Transverse colon (tissue), 4 donors: ENCODE measurements at regions not wholly inside any gene's neighbourhood (a gene's known extent, or its start where the extent isn't known, plus 50 kb on each side); places are given as distances from the start of the nearest gene placed in this dataset.

Experiments used
- POLR2AphosphoS5 ChIP-seq, 3 donors: sonication (generic); formaldehyde crosslinking; IDR thresholded peaks; one replicate each; pipeline ENCODE4 v1.6.1; 2016; ENCODE audit warnings: antibody characterized with exemption in 3 of 3
- TF ChIP-seq, protein P1 (sequence below), 5 experiments: fragments of 200-600 bp in 3 of 5; fragments of 450-650 bp in 2 of 5; sonication (generic) in 3 of 5; IDR thresholded peaks; 1 replicate in 2 of 5; 2 replicates in 3 of 5; pipeline ENCODE4 v1.5.1; 2016 to 2017; ENCODE audit warnings: antibody characterized with exemption in 5 of 5, inconsistent platforms in 3 of 5, mild to moderate bottlenecking in 2 of 5, moderate library complexity in 1 of 5

GRCh38 chr1:219413536-219413935 is 199.4 kb downstream of the ZC3H11B start:
- TF ChIP-seq, protein P1, sequence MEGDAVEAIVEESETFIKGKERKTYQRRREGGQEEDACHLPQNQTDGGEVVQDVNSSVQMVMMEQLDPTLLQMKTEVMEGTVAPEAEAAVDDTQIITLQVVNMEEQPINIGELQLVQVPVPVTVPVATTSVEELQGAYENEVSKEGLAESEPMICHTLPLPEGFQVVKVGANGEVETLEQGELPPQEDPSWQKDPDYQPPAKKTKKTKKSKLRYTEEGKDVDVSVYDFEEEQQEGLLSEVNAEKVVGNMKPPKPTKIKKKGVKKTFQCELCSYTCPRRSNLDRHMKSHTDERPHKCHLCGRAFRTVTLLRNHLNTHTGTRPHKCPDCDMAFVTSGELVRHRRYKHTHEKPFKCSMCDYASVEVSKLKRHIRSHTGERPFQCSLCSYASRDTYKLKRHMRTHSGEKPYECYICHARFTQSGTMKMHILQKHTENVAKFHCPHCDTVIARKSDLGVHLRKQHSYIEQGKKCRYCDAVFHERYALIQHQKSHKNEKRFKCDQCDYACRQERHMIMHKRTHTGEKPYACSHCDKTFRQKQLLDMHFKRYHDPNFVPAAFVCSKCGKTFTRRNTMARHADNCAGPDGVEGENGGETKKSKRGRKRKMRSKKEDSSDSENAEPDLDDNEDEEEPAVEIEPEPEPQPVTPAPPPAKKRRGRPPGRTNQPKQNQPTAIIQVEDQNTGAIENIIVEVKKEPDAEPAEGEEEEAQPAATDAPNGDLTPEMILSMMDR (IDR thresholded peaks at IDR 0.05) = no peak
- TF ChIP-seq POLR2AphosphoS5 (IDR thresholded peaks at IDR 0.05) = no peak
